ENCODE measurements at regions not wholly inside any gene's neighbourhood (a gene's known extent, or its start where the extent isn't known, plus 50 kb on each side); places are given as distances from the start of the nearest gene placed in this dataset.
A peak's percentile ranks its signal among the peaks of the same experiment; 100 is the strongest.
"Not testable (repeated sequence)": the region's sequence is repeated elsewhere in the genome, so short reads cannot be mapped to it uniquely, and the experiment has no call there.

DNA sequence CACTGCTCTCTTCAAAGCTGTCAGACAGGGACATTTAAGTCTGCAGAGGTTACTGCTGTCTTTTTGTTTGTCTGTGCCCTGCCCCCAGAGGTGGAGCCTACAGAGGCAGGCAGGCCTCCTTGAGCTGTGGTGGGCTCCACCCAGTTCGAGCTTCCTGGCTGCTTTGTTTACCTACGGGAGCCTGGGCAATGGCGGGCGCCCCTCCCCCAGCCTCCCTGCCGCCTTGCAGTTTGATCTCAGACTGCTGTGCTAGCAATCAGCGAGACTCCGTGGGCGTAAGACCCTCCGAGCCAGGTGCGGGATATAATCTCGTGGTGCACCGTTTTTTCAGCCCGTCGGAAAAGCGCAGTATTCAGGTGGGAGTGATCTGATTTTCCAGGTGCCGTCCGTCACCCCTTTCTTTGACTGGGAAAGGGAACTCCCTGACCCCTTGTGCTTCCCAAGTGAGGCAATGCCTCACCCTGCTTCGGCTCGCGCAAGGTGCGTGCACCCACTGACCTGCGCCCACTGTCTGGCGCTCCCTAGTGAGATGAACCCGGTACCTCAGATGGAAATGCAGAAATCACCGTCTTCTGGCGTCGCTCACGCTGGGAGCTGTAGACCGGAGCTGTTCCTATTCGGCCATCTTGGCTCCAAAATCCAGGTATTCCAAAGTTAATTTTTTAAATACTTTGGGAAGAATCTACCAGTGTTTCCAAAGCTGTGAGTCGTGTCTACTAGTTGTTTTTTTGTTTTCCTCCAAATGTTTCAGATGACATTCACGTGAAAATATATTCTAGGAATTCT is 448.5 kb upstream of the FOXG1 start:
- not testable (repeated sequence) for H3K36me3 Mint-ChIP-seq; H3K4me1 ChIP-seq (ENCODE audit: control insufficient read depth, insufficient read depth, low read length, poor library complexity, severe bottlenecking); H3K9me3 Mint-ChIP-seq; ATAC-seq (ENCODE audit: low read depth in 2 of 2); H3K4me3 Mint-ChIP-seq; H3K27ac ChIP-seq (ENCODE audit: insufficient read depth, low read length, poor library complexity, severe bottlenecking); H3K36me3 ChIP-seq (ENCODE audit: control insufficient read depth, insufficient read depth, low read length); H3K27ac Mint-ChIP-seq; H3K4me3 ChIP-seq (ENCODE audit: low read depth, low read length); H3K4me1 Mint-ChIP-seq; DNase-seq; H3K27me3 Mint-ChIP-seq; H3K27me3 ChIP-seq (ENCODE audit: control insufficient read depth, insufficient read depth, low read length); H3K9me3 ChIP-seq (ENCODE audit: control insufficient read depth in 2 of 2, low read length in 2 of 2)

GRCh38 chr14:28321475-28322244 is 444.9 kb upstream of the FOXG1 start:
- no peak overlapping the region for H3K4me3 Mint-ChIP-seq
- no peaks in the 10 kb centered on the region for H3K4me1 Mint-ChIP-seq
- H3K4me3 ChIP-seq (ENCODE audit: low read depth, low read length): no peak overlapping the region
- no peaks in the 10 kb centered on the region for H3K36me3 ChIP-seq (ENCODE audit: control insufficient read depth, insufficient read depth, low read length)
- H3K9me3 ChIP-seq (ENCODE audit: control insufficient read depth in 2 of 2, low read length in 2 of 2): peaks cover 0 to 2% of the 10 kb centered on the region in 2 experiments
- no peak overlapping the region for H3K27ac Mint-ChIP-seq
- H3K9me3 Mint-ChIP-seq: peaks cover 0 to 14% (median 2%) of the 10 kb centered on the region in 7 donors
- H3K27me3 ChIP-seq (ENCODE audit: control insufficient read depth, insufficient read depth, low read length): no peaks in the 10 kb centered on the region
- H3K4me1 ChIP-seq (ENCODE audit: control insufficient read depth, insufficient read depth, low read length, poor library complexity, severe bottlenecking): no peaks in the 10 kb centered on the region
- ATAC-seq (ENCODE audit: low read depth in 2 of 2) (no peak), DNase-seq (no peak)
- H3K27ac ChIP-seq (ENCODE audit: insufficient read depth, low read length, poor library complexity, severe bottlenecking): no peak overlapping the region
- no peaks in the 10 kb centered on the region for H3K36me3 Mint-ChIP-seq
- no peaks in the 10 kb centered on the region for H3K27me3 Mint-ChIP-seq

DNA sequence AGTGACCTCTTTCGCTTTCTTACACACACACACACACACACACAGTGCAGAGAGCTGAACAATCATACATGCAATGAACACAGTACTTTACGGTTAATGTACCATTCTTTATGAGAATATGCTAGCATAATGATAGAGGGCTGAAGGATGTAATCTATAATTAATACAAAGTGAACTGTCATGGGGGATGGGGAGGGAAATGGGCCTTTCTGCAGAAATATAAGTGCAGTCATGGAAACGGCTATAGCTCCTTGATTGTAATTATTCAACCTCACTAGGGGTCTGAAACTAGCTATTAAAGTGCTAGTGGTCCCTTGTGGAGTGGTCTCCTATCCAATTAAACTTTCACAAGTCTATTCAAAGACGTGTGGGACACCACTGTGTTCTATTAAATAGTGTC is 443.2 kb upstream of the FOXG1 start:
- H3K36me3 ChIP-seq (ENCODE audit: control insufficient read depth, insufficient read depth, low read length): no peaks in the 10 kb centered on the region

DNA sequence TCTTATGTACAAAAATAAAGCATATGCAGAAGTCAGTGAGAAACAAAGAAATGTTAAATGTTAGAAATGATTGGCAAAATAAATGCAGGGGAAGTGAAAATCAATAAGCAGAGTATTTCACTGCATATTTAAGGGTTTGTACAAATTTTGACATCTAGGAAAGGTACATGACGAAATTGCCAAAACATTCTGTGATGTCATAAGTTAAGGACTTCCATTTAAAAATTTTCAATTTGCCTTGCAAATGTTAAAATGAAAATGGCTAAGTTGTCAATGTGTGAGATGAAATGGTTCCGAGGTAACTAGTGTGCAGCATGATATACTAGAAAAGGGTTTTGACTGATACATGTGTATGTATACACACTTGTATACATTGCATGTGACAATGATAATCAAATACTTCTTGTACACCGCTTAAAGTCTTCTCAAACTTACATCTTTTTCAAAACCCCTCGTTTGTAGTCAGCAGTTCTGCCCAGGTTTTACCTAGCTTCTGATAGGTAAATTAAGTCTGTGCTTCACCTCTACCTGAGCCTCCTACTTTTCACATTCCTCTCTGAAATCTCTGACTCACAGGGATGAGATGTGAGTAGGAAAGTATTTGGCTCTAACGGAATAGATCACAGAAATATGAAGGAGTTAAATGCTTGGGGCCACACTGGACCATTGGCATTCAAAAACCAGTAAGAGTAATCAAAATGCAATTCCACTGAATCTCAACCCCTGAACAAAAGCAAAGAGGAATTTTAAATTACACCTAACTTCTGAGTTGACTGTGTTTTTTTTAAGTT is 442.4 kb upstream of the FOXG1 start:
- Histone ChIP-seq H3K4me1 (ENCODE audit: control insufficient read depth, insufficient read depth, low read length, poor library complexity, severe bottlenecking) (no peaks in the 10 kb centered on the region), H3K27ac (ENCODE audit: insufficient read depth, low read length, poor library complexity, severe bottlenecking) (no peak overlapping the region), H3K36me3 (ENCODE audit: control insufficient read depth, insufficient read depth, low read length) (no peaks in the 10 kb centered on the region), H3K4me3 (ENCODE audit: low read depth, low read length) (no peak overlapping the region), H3K9me3 (ENCODE audit: control insufficient read depth in 2 of 2, low read length in 2 of 2) (peaks cover 0 to 2% of the 10 kb centered on the region in 2 experiments), H3K27me3 (ENCODE audit: control insufficient read depth, insufficient read depth, low read length) (no peaks in the 10 kb centered on the region)
- Mint-ChIP-seq H3K4me1 (no peaks in the 10 kb centered on the region), H3K27ac (no peak overlapping the region), H3K9me3 (peaks cover 0 to 23% (median 4%) of the 10 kb centered on the region in 7 donors), H3K36me3 (no peaks in the 10 kb centered on the region), H3K27me3 (no peaks in the 10 kb centered on the region), H3K4me3 (no peak overlapping the region)
- DNase-seq: no peak
- no peak for ATAC-seq (ENCODE audit: low read depth in 2 of 2)

More for the DNA sequence above, 443.2 kb upstream of the FOXG1 start:
- Histone ChIP-seq H3K4me3 (ENCODE audit: low read depth, low read length) (no peak overlapping the region), H3K27ac (ENCODE audit: insufficient read depth, low read length, poor library complexity, severe bottlenecking) (no peak overlapping the region), H3K4me1 (ENCODE audit: control insufficient read depth, insufficient read depth, low read length, poor library complexity, severe bottlenecking) (no peaks in the 10 kb centered on the region), H3K9me3 (ENCODE audit: control insufficient read depth in 2 of 2, low read length in 2 of 2) (peaks cover 0 to 2% of the 10 kb centered on the region in 2 experiments), H3K27me3 (ENCODE audit: control insufficient read depth, insufficient read depth, low read length) (no peaks in the 10 kb centered on the region)
- no peak overlapping the region for H3K4me3 Mint-ChIP-seq
- H3K4me1 Mint-ChIP-seq: no peaks in the 10 kb centered on the region
- DNase-seq (no peak), ATAC-seq (ENCODE audit: low read depth in 2 of 2) (no peak)
- H3K9me3 Mint-ChIP-seq: peaks cover 0 to 23% (median 4%) of the 10 kb centered on the region in 7 donors
- no peak overlapping the region for H3K27ac Mint-ChIP-seq
- H3K27me3 Mint-ChIP-seq: no peaks in the 10 kb centered on the region
- H3K36me3 Mint-ChIP-seq: no peaks in the 10 kb centered on the region

- no peak overlapping the region for H3K27ac ChIP-seq (ENCODE audit: insufficient read depth, low read length, poor library complexity, severe bottlenecking)
- Mint-ChIP-seq H3K4me3 (no peak overlapping the region), H3K27ac (no peak overlapping the region), H3K4me1 (no peaks in the 10 kb centered on the region), H3K36me3 (no peaks in the 10 kb centered on the region), H3K27me3 (no peaks in the 10 kb centered on the region), H3K9me3 (peaks cover 0 to 21% (median 8%) of the 10 kb centered on the region in 7 donors)
- ATAC-seq (ENCODE audit: low read depth in 2 of 2) (no peak), DNase-seq (no peak)
- no peak overlapping the region for H3K4me3 ChIP-seq (ENCODE audit: low read depth, low read length)
- no peaks in the 10 kb centered on the region for H3K4me1 ChIP-seq (ENCODE audit: control insufficient read depth, insufficient read depth, low read length, poor library complexity, severe bottlenecking)
- H3K9me3 ChIP-seq (ENCODE audit: control insufficient read depth in 2 of 2, low read length in 2 of 2): peaks cover 4 to 8% of the 10 kb centered on the region in 2 experiments
- no peaks in the 10 kb centered on the region for H3K36me3 ChIP-seq (ENCODE audit: control insufficient read depth, insufficient read depth, low read length)
- H3K27me3 ChIP-seq (ENCODE audit: control insufficient read depth, insufficient read depth, low read length): no peaks in the 10 kb centered on the region
Observed at GRCh38 chr14:28340816-28341215, 425.8 kb upstream of the FOXG1 start.

DNA sequence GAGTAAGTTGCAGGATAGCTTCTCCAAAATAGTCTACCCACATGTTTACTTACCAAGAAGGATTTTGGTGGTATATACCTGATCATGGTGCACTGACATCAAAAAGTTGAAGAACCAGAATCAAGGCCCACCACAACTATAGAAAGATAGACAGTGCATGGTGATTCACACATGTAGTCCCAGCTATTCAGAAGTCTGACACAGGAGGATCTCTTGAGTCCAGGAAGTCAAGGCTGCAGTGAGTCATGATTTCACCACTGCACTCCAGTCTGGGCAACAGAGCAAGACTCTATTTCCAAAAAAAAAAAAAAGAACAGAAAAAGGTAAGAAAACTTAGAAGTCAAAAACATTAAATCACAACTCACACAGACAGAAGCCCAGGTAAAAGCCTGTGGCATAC is 422.2 kb upstream of the FOXG1 start:
- Histone ChIP-seq H3K27me3 (ENCODE audit: control insufficient read depth, insufficient read depth, low read length) (no peaks in the 10 kb centered on the region), H3K27ac (ENCODE audit: insufficient read depth, low read length, poor library complexity, severe bottlenecking) (no peak overlapping the region), H3K4me3 (ENCODE audit: low read depth, low read length) (no peak overlapping the region), H3K9me3 (ENCODE audit: control insufficient read depth in 2 of 2, low read length in 2 of 2) (peaks cover 6 to 8% of the 10 kb centered on the region in 2 experiments), H3K4me1 (ENCODE audit: control insufficient read depth, insufficient read depth, low read length, poor library complexity, severe bottlenecking) (no peaks in the 10 kb centered on the region), H3K36me3 (ENCODE audit: control insufficient read depth, insufficient read depth, low read length) (no peaks in the 10 kb centered on the region)
- H3K27ac Mint-ChIP-seq: no peak overlapping the region
- DNase-seq: no peak
- H3K4me3 Mint-ChIP-seq: no peak overlapping the region
- no peak for ATAC-seq (ENCODE audit: low read depth in 2 of 2)
- H3K9me3 Mint-ChIP-seq: peaks cover 3 to 36% (median 10%) of the 10 kb centered on the region in 7 donors
- H3K36me3 Mint-ChIP-seq: no peaks in the 10 kb centered on the region
- no peaks in the 10 kb centered on the region for H3K27me3 Mint-ChIP-seq
- no peaks in the 10 kb centered on the region for H3K4me1 Mint-ChIP-seq

DNA sequence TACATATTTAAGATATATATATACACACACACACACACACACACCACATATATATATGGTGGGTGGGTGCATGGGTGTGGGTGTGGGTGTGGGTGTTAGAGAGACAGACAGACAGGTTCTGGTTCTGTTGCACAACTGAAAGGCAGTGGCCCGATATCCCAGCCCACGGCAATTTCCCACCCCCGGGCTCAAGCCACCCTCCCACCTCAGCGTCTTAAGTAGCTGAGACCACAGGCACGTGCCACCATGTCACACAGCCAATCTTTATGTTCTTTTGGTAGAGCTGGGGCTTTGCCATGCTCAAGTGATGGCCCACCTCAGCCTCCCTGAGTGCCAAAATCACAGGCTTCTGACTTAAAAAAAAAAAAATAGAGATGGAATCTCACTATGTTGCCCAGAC is 417.8 kb upstream of the FOXG1 start:
- Histone ChIP-seq H3K4me1 (ENCODE audit: control insufficient read depth, insufficient read depth, low read length, poor library complexity, severe bottlenecking) (no peaks in the 10 kb centered on the region), H3K9me3 (ENCODE audit: control insufficient read depth in 2 of 2, low read length in 2 of 2) (peaks cover 3 to 11% of the 10 kb centered on the region in 2 experiments), H3K36me3 (ENCODE audit: control insufficient read depth, insufficient read depth, low read length) (no peaks in the 10 kb centered on the region), H3K4me3 (ENCODE audit: low read depth, low read length) (no peak overlapping the region), H3K27me3 (ENCODE audit: control insufficient read depth, insufficient read depth, low read length) (no peaks in the 10 kb centered on the region), H3K27ac (ENCODE audit: insufficient read depth, low read length, poor library complexity, severe bottlenecking) (no peak overlapping the region)
- DNase-seq: no peak
- H3K27ac Mint-ChIP-seq: no peak overlapping the region
- no peak for ATAC-seq (ENCODE audit: low read depth in 2 of 2)
- H3K36me3 Mint-ChIP-seq: no peaks in the 10 kb centered on the region
- peaks cover 7 to 36% (median 10%) of the 10 kb centered on the region in 7 donors for H3K9me3 Mint-ChIP-seq
- no peaks in the 10 kb centered on the region for H3K27me3 Mint-ChIP-seq
- peak overlapping the region in 1 of 4 donors; percentile 51 for H3K4me3 Mint-ChIP-seq
- H3K4me1 Mint-ChIP-seq: no peaks in the 10 kb centered on the region

Measured in CD4-positive, CD25-positive, alpha-beta regulatory T cell (primary cell).